Hepatocyte (in vitro differentiated cells): ENCODE measurements at regions not wholly inside any gene's neighbourhood (a gene's known extent, or its start where the extent isn't known, plus 50 kb on each side); places are given as distances from the start of the nearest gene placed in this dataset.

Experiments
- EZH2phosphoT487 ChIP-seq: fragments of 200-600 bp; sonication (generic); IDR thresholded peaks from one replicate; pipeline ENCODE4 v1.6.1; 2018; ENCODE audit warnings: antibody characterized with exemption, mild to moderate bottlenecking, low read depth, moderate library complexity; ENCODE audit not compliant: unreplicated experiment, severe bottlenecking
- TF ChIP-seq, protein P1 (sequence below): fragments of 200-600 bp; sonication (generic); IDR thresholded peaks from 2 replicates; pipeline ENCODE4 v1.5.1; 2016; ENCODE audit warnings: antibody characterized with exemption, mild to moderate bottlenecking; ENCODE audit not compliant: poor library complexity

DNA sequence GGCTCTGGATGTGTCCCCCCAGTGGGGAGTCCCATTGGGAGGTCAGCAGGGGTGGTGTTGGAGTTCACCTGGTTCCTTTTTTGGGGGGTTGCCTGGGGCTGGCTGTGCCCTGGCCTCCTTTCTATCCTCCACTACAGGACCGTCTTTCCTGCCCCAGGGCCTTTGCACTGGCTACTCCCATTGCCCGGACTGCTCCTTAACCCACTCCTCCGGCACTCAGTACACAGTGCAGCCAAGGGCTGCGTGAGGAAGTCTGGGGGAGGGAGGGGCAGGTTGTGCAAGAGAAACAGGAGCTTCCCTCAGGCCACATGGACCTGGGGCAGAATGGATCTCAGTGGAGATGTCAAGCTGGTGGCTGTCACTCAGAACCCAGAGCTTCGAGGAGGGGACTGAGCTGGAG lies 429.3 kb upstream of the SULF2 start:
- TF ChIP-seq, protein P1, sequence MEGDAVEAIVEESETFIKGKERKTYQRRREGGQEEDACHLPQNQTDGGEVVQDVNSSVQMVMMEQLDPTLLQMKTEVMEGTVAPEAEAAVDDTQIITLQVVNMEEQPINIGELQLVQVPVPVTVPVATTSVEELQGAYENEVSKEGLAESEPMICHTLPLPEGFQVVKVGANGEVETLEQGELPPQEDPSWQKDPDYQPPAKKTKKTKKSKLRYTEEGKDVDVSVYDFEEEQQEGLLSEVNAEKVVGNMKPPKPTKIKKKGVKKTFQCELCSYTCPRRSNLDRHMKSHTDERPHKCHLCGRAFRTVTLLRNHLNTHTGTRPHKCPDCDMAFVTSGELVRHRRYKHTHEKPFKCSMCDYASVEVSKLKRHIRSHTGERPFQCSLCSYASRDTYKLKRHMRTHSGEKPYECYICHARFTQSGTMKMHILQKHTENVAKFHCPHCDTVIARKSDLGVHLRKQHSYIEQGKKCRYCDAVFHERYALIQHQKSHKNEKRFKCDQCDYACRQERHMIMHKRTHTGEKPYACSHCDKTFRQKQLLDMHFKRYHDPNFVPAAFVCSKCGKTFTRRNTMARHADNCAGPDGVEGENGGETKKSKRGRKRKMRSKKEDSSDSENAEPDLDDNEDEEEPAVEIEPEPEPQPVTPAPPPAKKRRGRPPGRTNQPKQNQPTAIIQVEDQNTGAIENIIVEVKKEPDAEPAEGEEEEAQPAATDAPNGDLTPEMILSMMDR: no peak
- TF ChIP-seq EZH2phosphoT487: no peak
